ENCODE measurements at regions not wholly inside any gene's neighbourhood (a gene's known extent, or its start where the extent isn't known, plus 50 kb on each side); places are given as distances from the start of the nearest gene placed in this dataset.

DNA sequence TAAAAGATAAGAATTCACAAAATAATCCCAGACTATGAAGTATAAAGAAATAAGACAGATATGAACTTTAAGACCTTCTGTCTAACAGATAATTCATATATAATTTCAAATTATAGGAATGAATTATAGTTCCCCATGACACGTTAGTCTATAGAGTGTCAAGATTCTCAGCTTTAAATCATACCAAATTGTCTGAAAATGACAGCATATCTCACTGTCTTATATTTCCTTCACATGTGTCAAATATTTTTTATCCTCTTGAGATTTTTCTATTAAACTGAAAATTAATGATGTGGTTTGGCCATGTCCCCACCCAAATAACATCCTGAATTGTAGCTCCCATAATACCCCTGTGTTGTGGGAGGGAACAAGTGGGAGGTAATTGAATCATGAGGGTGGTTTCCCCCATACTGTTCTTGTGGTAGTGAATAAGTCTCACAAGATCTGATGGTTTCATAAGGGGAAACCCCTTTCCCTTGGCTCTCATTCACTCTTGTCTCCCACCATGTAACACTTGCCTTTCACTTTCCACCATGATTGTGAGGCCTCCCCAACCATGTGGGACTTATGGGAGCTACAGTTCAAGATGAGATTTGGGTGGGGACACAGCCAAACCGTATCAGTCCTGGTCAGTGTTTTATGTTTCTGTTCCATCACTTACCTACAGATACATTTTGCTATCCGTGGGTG, 825.3 kb upstream of the GJE1 start:
- intact Hi-C loops (cut with micrococcal nuclease): loop anchor here (5.0 kb wide), 1 partner anchor 175 kb away; no protein-coding TSS in a partner anchor
- Mint-ChIP-seq H3K4me1 (peaks cover 4% of the 10 kb centered on the region), H3K9me3 (no peaks in the 10 kb centered on the region), H3K4me3 (no peak overlapping the region), H3K27ac (no peak overlapping the region), H3K27me3 (no peaks in the 10 kb centered on the region), H3K36me3 (ENCODE audit: low read depth) (no peaks in the 10 kb centered on the region)
- ATAC-seq (ENCODE audit: low read depth): peak; percentile 49
- ChIA-PET CTCF (no interaction called here), POLR2A (interaction anchor here (0.8 kb wide), 1 partner anchor 1933 kb away, joined by 3 read pairs; the partner anchor contains the start of gene CITED2)
- DNase-seq: no peak
- TF ChIP-seq, protein P1, sequence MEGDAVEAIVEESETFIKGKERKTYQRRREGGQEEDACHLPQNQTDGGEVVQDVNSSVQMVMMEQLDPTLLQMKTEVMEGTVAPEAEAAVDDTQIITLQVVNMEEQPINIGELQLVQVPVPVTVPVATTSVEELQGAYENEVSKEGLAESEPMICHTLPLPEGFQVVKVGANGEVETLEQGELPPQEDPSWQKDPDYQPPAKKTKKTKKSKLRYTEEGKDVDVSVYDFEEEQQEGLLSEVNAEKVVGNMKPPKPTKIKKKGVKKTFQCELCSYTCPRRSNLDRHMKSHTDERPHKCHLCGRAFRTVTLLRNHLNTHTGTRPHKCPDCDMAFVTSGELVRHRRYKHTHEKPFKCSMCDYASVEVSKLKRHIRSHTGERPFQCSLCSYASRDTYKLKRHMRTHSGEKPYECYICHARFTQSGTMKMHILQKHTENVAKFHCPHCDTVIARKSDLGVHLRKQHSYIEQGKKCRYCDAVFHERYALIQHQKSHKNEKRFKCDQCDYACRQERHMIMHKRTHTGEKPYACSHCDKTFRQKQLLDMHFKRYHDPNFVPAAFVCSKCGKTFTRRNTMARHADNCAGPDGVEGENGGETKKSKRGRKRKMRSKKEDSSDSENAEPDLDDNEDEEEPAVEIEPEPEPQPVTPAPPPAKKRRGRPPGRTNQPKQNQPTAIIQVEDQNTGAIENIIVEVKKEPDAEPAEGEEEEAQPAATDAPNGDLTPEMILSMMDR (IDR thresholded peaks at IDR 0.05): no peak

DNA sequence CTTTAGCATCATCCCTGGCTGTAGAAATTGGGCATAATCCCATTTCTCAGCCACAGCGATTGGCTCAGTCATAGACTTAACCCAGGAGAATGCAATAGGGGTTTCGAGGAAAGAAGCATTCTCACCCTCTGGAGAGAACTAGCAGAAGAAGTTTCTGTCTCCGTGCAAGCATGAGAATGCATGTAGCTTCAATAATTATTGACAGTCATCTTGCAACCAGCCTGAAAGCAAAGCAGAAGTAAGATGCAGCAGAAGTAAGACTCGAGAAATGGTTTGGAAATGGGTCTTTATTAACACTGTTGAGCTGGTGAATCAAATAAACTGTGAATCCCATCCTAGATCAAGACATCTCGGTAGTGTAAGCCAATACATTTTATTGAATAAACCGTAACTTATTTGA, 828.8 kb upstream of the GJE1 start:
- H3K27ac Mint-ChIP-seq: no peak overlapping the region
- no peaks in the 10 kb centered on the region for H3K36me3 Mint-ChIP-seq (ENCODE audit: low read depth)
- DNase-seq (no peak), ATAC-seq (ENCODE audit: low read depth) (no peak)
- H3K4me1 Mint-ChIP-seq: peaks cover 4% of the 10 kb centered on the region
- no peak overlapping the region for H3K4me3 Mint-ChIP-seq
- intact Hi-C loops (cut with micrococcal nuclease): no loop called here
- H3K27me3 Mint-ChIP-seq: no peaks in the 10 kb centered on the region
- ChIA-PET CTCF (no interaction called here), POLR2A (no interaction called here)
- H3K9me3 Mint-ChIP-seq: no peaks in the 10 kb centered on the region
- TF ChIP-seq, protein P1 (IDR thresholded peaks at IDR 0.05): no peak

- CTCF ChIA-PET: no interaction called here
- intact Hi-C loops (cut with micrococcal nuclease): no loop called here
These were observed 830.9 kb upstream of the GJE1 start for GRCh38 chr6:141301779-141302178.

DNA sequence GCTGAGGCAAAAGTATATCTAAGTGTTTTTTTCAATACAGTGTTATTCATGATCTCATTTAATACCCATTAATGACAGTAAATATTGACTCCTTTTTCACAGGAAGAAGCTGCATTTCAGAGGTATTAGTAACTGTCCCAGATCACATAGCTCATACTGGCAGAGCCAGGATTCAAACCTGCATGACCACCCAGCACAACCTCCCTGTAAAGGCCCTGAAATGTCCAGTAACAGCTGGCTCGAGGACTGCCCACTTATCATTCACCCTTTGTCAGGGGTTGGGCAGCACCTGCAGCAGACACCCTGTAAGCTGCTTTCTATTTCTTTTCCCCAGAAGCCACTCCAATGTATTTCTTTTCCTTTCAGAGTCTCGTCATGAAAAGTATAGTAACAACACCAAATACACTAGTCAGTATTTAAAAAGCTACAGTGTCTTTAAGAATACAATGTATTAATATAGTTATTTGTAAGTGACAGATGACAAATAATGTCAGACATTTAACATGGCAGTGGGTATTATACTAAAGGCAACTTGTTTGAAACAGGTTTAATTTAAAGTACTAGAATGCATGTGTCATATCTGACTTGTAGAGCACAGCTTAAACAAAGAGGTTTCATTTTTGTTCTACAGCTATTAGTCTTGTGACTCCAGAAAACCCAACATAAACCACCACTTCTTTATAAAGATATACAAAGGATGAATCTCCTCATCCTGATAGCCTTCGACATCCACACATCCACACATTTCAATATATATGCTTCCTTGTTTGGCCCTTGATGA, 841.6 kb upstream of the GJE1 start:
- H3K9me3 Mint-ChIP-seq: peaks cover 5% of the 10 kb centered on the region
- no peaks in the 10 kb centered on the region for H3K4me1 Mint-ChIP-seq
- no peak overlapping the region for H3K27ac Mint-ChIP-seq
- ChIA-PET POLR2A (no interaction called here), CTCF (no interaction called here)
- peaks cover 2% of the 10 kb centered on the region for H3K27me3 Mint-ChIP-seq
- H3K36me3 Mint-ChIP-seq (ENCODE audit: low read depth): no peaks in the 10 kb centered on the region
- intact Hi-C loops (cut with micrococcal nuclease): no loop called here
- TF ChIP-seq, protein P1 (IDR thresholded peaks at IDR 0.05): no peak
- ATAC-seq (ENCODE audit: low read depth) (no peak), DNase-seq (no peak)
- no peak overlapping the region for H3K4me3 Mint-ChIP-seq

More at GRCh38 chr6:141301779-141302178, 830.9 kb upstream of the GJE1 start:
- Mint-ChIP-seq H3K4me1 (no peaks in the 10 kb centered on the region), H3K36me3 (ENCODE audit: low read depth) (no peaks in the 10 kb centered on the region), H3K9me3 (no peaks in the 10 kb centered on the region), H3K4me3 (no peak overlapping the region), H3K27me3 (no peaks in the 10 kb centered on the region), H3K27ac (no peak overlapping the region)
- POLR2A ChIA-PET: no interaction called here
- TF ChIP-seq, protein P1 (IDR thresholded peaks at IDR 0.05): no peak
- no peak for DNase-seq
- no peak for ATAC-seq (ENCODE audit: low read depth)

DNA sequence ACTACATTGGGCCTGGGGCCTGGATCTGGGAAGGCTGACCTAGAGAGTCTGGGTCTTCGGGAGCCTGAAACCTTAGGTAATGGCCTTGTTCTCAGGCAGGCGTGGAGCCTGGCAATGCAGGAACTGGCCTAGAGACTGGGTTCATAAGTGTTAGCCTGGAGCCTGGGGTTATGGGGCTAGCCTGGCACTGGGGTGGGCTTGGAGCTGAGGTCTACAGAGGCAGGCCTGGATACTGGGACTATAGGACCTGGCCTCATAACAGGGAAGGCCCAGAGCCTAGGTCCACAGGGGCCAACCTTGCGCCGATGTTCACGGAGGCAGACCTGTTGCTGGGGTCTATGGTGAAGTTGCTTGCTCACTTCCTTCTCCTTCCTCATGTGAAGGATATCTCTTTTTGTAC, 843.8 kb upstream of the GJE1 start:
- Mint-ChIP-seq H3K9me3 (peaks cover 5% of the 10 kb centered on the region), H3K27me3 (no peaks in the 10 kb centered on the region), H3K36me3 (ENCODE audit: low read depth) (no peaks in the 10 kb centered on the region), H3K4me1 (no peaks in the 10 kb centered on the region), H3K27ac (no peak overlapping the region), H3K4me3 (no peak overlapping the region)
- POLR2A ChIA-PET: no interaction called here
- DNase-seq: no peak
- no peak for ATAC-seq (ENCODE audit: low read depth)
- intact Hi-C loops (cut with micrococcal nuclease): no loop called here
- TF ChIP-seq, protein P1 (IDR thresholded peaks at IDR 0.05): no peak
- CTCF ChIA-PET: no interaction called here
